GM12878 (cell line): ENCODE measurements at regions not wholly inside any gene's neighbourhood (a gene's known extent, or its start where the extent isn't known, plus 50 kb on each side); places are given as distances from the start of the nearest gene placed in this dataset.

Experiments
- ATAC-seq: fragments of 200-7000 bp; cut with Tn5 transposase; 3 replicates; pipeline ENCODE4 v1.9.1; 2020; ENCODE audit warnings: mild to moderate bottlenecking, moderate library complexity
- BruUV-seq: library from RNA; stranded (reverse); fragments of 400-500 nt; replicated peaks from 2 replicates; lab custom pipeline; 2021; lab: Mats Ljungman, UMichigan
- CTCF ChIA-PET: fragments of 300-600 bp; sonication (Branson Sonifier 250); formaldehyde crosslinking; extraction: SDS; loops from one replicate; lab custom pipeline; 2021; ENCODE audit warnings: inconsistent platforms; lab: Yijun Ruan, JAX
- POLR2A ChIA-PET: fragments of 350-600 bp; formaldehyde crosslinking; extraction: SDS; loops from one replicate; lab custom pipeline; 2021; ENCODE audit warnings: inconsistent platforms; lab: Charles Lee
- RAD21 ChIA-PET: fragments of 300-600 bp; sonication (Branson Sonifier 250); formaldehyde crosslinking; loops from one replicate; lab custom pipeline; 2023; ENCODE audit warnings: antibody characterized with exemption; ENCODE audit not compliant: unreplicated experiment; lab: Charles Lee
- SMC1A ChIA-PET: fragments of 300-600 bp; sonication (Branson Sonifier 250); formaldehyde crosslinking; loops from one replicate; lab custom pipeline; 2023; ENCODE audit not compliant: unreplicated experiment, uncharacterized antibody; lab: Charles Lee
- DNase-seq: peaks from one replicate; pipeline ENCODE4 v3.0.0-alpha.2; 2011; ENCODE audit warnings: low read depth, low spot score
- FAIRE-seq: peaks from 3 replicates; lab custom pipeline; 2011; peaks lifted over from hg19 to GRCh38; lab: Jason Lieb, UNC
- H2AFZ ChIP-seq: 2 replicates; pipeline ENCODE4 v1.6.0; 2011; ENCODE audit warnings: low read depth, low read length, control low read depth; ENCODE audit not compliant: control insufficient read depth
- H3K27ac ChIP-seq: 2 replicates; pipeline ENCODE4 v1.5.1; 2011; ENCODE audit warnings: control low read depth; ENCODE audit not compliant: control insufficient read depth, insufficient read depth
- H3K27me3 ChIP-seq, 2 experiments: replicated peaks in 1 of 2; 2 replicates each; pipeline versions ENCODE4 v1.6.0 to v1.6.1; 2011; ENCODE audit warnings: low read length in 1 of 2; ENCODE audit not compliant: control insufficient read depth in 2 of 2, insufficient read depth in 2 of 2
- H3K36me3 ChIP-seq, 2 experiments: 2 replicates each; pipeline ENCODE4 v1.5.1; 2011; ENCODE audit warnings: low read length in 1 of 2; ENCODE audit not compliant: control insufficient read depth in 2 of 2, insufficient read depth in 2 of 2
- H3K4me1 ChIP-seq: 2 replicates; pipeline ENCODE4 v1.6.1; 2011; ENCODE audit warnings: mild to moderate bottlenecking, low read length, moderate library complexity, mixed read lengths; ENCODE audit not compliant: control insufficient read depth, insufficient read depth
- H3K4me2 ChIP-seq: 2 replicates; pipeline ENCODE4 v1.6.0; 2011; ENCODE audit warnings: control low read depth; ENCODE audit not compliant: control insufficient read depth, insufficient read depth
- H3K4me3 ChIP-seq: fragments of 200-600 bp; sonication (generic); 2 replicates; pipeline ENCODE4 v1.5.1; 2016
- H3K79me2 ChIP-seq: 2 replicates; pipeline ENCODE4 v1.6.0; 2011; ENCODE audit warnings: low read length; ENCODE audit not compliant: control insufficient read depth, insufficient read depth
- H3K9ac ChIP-seq: 2 replicates; pipeline ENCODE4 v1.8.0; 2011; ENCODE audit warnings: low read length, control low read depth, mixed read lengths; ENCODE audit not compliant: control insufficient read depth, insufficient read depth
- H3K9me3 ChIP-seq: replicated peaks from 3 replicates; pipeline ENCODE4 v1.5.1; 2011; ENCODE audit warnings: mild to moderate bottlenecking, low read length; ENCODE audit not compliant: control insufficient read depth, insufficient read depth
- H4K20me1 ChIP-seq: 2 replicates; pipeline ENCODE4 v1.6.0; 2011; ENCODE audit not compliant: control insufficient read depth, insufficient read depth
- LARP7 ChIP-seq: fragments of 450-650 bp; IDR thresholded peaks from 2 replicates; pipeline ENCODE4 v1.6.1; 2017; ENCODE audit warnings: mild to moderate bottlenecking
- PAX5 ChIP-seq: IDR thresholded peaks from 2 replicates; pipeline ENCODE4 v1.6.1; 2011; ENCODE audit warnings: low read depth, low read length, borderline replicate concordance
- PAX8 ChIP-seq: fragments of 450-650 bp; IDR thresholded peaks from 2 replicates; pipeline ENCODE4 v1.6.1; 2017; ENCODE audit warnings: mild to moderate bottlenecking, moderate library complexity
- POLR2AphosphoS2 ChIP-seq: IDR thresholded peaks from 2 replicates; pipeline ENCODE4 v1.6.1; 2011; ENCODE audit warnings: low read depth, mild to moderate bottlenecking, low read length, improper control_type of control experiment, moderate library complexity
- POLR2AphosphoS5 ChIP-seq: IDR thresholded peaks from 2 replicates; pipeline ENCODE4 v1.6.1; 2011; ENCODE audit warnings: mild to moderate bottlenecking, low read length, inconsistent platforms
- SPI1 ChIP-seq: IDR thresholded peaks from 2 replicates; pipeline ENCODE4 v1.6.1; 2011; ENCODE audit warnings: low read depth, mild to moderate bottlenecking, low read length, moderate library complexity, borderline replicate concordance; ENCODE audit not compliant: insufficient read depth
- TBL1XR1 ChIP-seq: IDR thresholded peaks from 2 replicates; pipeline ENCODE4 v1.6.1; 2012; ENCODE audit warnings: low read depth, low read length, improper control_type of control experiment
- TCF7 ChIP-seq: IDR thresholded peaks from 2 replicates; pipeline ENCODE4 v1.6.1; 2014; ENCODE audit warnings: antibody characterized with exemption, borderline replicate concordance
- WGBS: methylation state at CpG from one replicate; pipeline ENCODE4 v1.1.6; 2016; ENCODE audit warnings: low lambda C conversion rate; ENCODE audit not compliant: insufficient replicate concordance, insufficient coverage; ENCODE audit errors: missing lambda C conversion rate; 5-methylcytosine and 5-hydroxymethylcytosine counted together
- in situ Hi-C: fragments of 300-500 bp; cut with MboI; formaldehyde crosslinking; loops from 9 replicates; pipeline ENCODE4 v1.14.3; 2018; ENCODE audit warnings: mixed read lengths
- intact Hi-C: fragments of 100-400 bp; cut with micrococcal nuclease; formaldehyde crosslinking; loops from one replicate; pipeline ENCODE4 v1.14.2; 2022; ENCODE audit not compliant: unreplicated experiment
- TF ChIP-seq, protein P1 (sequence below): fragments of 450-650 bp; formaldehyde crosslinking; IDR thresholded peaks from 2 replicates; pipeline ENCODE4 v1.5.0; 2022; ENCODE audit warnings: mild to moderate bottlenecking, missing genetic modification characterization
- TF ChIP-seq, protein P2 (sequence below): fragments of 450-650 bp; IDR thresholded peaks from 2 replicates; pipeline ENCODE4 v1.6.1; 2017; ENCODE audit warnings: antibody characterized with exemption, mild to moderate bottlenecking, moderate library complexity

DNA sequence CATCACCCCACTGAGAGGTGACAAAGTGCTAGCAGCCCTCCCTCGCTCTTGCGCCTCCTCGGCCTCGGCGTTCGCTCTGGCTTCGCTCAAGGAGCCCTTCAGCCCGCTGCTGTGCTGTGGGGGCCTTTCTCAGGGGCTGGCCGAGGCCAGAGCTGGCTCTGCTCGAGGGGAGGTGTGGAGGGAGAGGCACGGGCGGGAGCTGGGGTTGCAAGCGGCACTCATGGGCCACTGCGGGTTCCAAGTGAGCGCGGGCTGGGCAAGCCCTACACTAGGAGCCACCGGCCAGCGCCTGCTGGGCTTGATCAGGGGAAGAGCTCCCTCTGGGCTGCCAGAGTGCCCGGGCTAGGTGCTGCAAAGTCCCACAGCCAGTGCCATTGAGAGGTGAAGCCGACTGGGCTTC, 964.8 kb upstream of the GJE1 start:
- Histone ChIP-seq H3K4me2 (no peak overlapping the region), H2AFZ (no peak overlapping the region), H3K9ac (no peak overlapping the region), H3K4me1 (no peaks in the 10 kb centered on the region), H3K4me3 (no peak overlapping the region), H4K20me1 (no peaks in the 10 kb centered on the region), H3K9me3 (no peaks in the 10 kb centered on the region), H3K36me3 (no peaks in the 10 kb centered on the region), H3K27me3 (no peaks in the 10 kb centered on the region), H3K27ac (no peak overlapping the region), H3K79me2 (no peaks in the 10 kb centered on the region)
- FAIRE-seq (no peak), DNase-seq (no peak), ATAC-seq (no peak)
- BruUV-seq = no TSS peak
- in situ Hi-C loops (no loop called here), intact Hi-C loops (no loop called here)
- TF ChIP-seq LARP7 (no peak), TBL1XR1 (no peak), POLR2AphosphoS5 (no peak), PAX8 (no peak), SPI1 (no peak), POLR2AphosphoS2 (no peak), TCF7 (no peak), PAX5 (no peak)
- TF ChIP-seq, protein P1, sequence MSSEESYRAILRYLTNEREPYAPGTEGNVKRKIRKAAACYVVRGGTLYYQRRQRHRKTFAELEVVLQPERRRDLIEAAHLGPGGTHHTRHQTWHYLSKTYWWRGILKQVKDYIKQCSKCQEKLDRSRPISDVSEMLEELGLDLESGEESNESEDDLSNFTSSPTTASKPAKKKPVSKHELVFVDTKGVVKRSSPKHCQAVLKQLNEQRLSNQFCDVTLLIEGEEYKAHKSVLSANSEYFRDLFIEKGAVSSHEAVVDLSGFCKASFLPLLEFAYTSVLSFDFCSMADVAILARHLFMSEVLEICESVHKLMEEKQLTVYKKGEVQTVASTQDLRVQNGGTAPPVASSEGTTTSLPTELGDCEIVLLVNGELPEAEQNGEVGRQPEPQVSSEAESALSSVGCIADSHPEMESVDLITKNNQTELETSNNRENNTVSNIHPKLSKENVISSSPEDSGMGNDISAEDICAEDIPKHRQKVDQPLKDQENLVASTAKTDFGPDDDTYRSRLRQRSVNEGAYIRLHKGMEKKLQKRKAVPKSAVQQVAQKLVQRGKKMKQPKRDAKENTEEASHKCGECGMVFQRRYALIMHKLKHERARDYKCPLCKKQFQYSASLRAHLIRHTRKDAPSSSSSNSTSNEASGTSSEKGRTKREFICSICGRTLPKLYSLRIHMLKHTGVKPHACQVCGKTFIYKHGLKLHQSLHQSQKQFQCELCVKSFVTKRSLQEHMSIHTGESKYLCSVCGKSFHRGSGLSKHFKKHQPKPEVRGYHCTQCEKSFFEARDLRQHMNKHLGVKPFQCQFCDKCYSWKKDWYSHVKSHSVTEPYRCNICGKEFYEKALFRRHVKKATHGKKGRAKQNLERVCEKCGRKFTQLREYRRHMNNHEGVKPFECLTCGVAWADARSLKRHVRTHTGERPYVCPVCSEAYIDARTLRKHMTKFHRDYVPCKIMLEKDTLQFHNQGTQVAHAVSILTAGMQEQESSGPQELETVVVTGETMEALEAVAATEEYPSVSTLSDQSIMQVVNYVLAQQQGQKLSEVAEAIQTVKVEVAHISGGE = no peak
- TF ChIP-seq, protein P2, sequence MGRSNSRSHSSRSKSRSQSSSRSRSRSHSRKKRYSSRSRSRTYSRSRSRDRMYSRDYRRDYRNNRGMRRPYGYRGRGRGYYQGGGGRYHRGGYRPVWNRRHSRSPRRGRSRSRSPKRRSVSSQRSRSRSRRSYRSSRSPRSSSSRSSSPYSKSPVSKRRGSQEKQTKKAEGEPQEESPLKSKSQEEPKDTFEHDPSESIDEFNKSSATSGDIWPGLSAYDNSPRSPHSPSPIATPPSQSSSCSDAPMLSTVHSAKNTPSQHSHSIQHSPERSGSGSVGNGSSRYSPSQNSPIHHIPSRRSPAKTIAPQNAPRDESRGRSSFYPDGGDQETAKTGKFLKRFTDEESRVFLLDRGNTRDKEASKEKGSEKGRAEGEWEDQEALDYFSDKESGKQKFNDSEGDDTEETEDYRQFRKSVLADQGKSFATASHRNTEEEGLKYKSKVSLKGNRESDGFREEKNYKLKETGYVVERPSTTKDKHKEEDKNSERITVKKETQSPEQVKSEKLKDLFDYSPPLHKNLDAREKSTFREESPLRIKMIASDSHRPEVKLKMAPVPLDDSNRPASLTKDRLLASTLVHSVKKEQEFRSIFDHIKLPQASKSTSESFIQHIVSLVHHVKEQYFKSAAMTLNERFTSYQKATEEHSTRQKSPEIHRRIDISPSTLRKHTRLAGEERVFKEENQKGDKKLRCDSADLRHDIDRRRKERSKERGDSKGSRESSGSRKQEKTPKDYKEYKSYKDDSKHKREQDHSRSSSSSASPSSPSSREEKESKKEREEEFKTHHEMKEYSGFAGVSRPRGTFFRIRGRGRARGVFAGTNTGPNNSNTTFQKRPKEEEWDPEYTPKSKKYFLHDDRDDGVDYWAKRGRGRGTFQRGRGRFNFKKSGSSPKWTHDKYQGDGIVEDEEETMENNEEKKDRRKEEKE = no peak
- ChIA-PET RAD21 (no interaction called here), POLR2A (no interaction called here), CTCF (no interaction called here), SMC1A (interaction anchor here (0.6 to 1.5 kb wide), 3 partner anchors 11 to 444 kb away, joined by 3 read pairs; no protein-coding TSS in a partner anchor)
- WGBS = 54% methylated on average over 16 of the region's 20 CpGs
